Left lung (tissue), 4 donors: ENCODE measurements at regions not wholly inside any gene's neighbourhood (a gene's known extent, or its start where the extent isn't known, plus 50 kb on each side); places are given as distances from the start of the nearest gene placed in this dataset.

Experiments used
- ATAC-seq: fragments of 200-7000 bp; cut with Tn5 transposase; one replicate; pipeline ENCODE4 v1.9.1; 2020; ENCODE audit warnings: moderate library complexity
- DNase-seq, 4 donors: peaks; one replicate each; pipeline ENCODE4 v3.0.0-alpha.2; 2013 to 2020
- H3K27ac ChIP-seq, 2 donors: fragments of 200-600 bp; sonication (generic) in 1 of 2; one replicate each; pipeline versions ENCODE4 v1.5.0 to v1.8.0; 2020 to 2021
- H3K27me3 ChIP-seq, 2 donors: fragments of 200-600 bp; sonication (generic) in 1 of 2; one replicate each; pipeline versions ENCODE4 v1.5.0 to v1.8.0; 2020 to 2021
- H3K36me3 ChIP-seq, 2 donors: fragments of 200-600 bp; sonication (generic) in 1 of 2; one replicate each; pipeline versions ENCODE4 v1.5.0 to v1.8.0; 2020 to 2021
- H3K4me1 ChIP-seq, 2 donors: fragments of 200-600 bp; one replicate each; pipeline ENCODE4 v1.8.0; 2021
- H3K4me3 ChIP-seq, 2 donors: fragments of 200-600 bp; sonication (generic) in 1 of 2; one replicate each; pipeline versions ENCODE4 v1.5.0 to v1.8.0; 2020 to 2021; ENCODE audit warnings: mild to moderate bottlenecking in 1 of 2
- H3K9me3 ChIP-seq, 2 donors: fragments of 200-600 bp; sonication (generic) in 1 of 2; one replicate each; pipeline versions ENCODE4 v1.5.0 to v1.8.0; 2020 to 2021
- intact Hi-C, 2 donors: fragments of 100-400 bp; cut with DNase I; formaldehyde crosslinking; loops; one replicate each; pipeline versions ENCODE4 v1.11.2 to v1.14.2; 2022
- TF ChIP-seq, protein P1 (sequence below), 2 donors: fragments of 200-600 bp; sonication (generic) in 1 of 2; IDR thresholded peaks; one replicate each; pipeline versions ENCODE4 v1.5.0 to v1.8.0; 2021; ENCODE audit warnings: antibody characterized with exemption in 2 of 2
- donor health status: DM: no; HTN: yes; CAD: no.
- donor health status: DM: no; HTN: no; CAD: no.

DNA sequence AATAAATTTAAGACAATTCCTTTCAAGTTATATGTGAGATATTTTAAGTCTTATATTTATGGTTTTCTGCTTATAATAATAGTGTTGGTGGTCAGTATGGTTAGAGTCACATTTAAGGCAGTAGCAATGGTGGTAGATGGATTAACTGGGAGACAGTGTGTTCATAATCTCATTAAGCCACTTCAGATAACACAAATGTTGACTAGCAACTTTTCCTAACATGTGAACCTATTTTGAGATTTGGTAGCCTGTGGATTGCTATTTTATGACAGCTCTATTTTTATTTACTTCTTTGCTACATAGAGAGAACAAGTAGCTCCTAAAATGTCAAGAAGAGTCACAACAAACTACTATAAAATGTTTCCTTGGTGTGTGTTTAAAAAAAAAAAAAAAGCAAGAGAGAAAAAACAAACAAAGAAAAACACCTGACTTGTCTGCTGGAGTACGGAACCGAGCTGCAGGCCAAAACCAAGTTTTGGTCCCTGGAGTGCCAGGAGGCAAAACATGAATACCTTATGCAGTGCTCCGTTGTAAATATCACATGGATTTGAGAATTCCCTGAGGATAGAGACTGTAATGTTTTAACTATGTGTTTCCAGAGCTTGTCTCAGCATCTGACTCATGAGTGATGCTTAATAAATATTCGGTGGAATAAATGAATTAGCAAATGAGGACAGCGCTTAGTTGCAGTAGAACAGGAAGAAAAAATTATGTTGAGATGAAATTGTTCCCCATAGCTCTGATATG is 457.1 kb upstream of the ROBO2 start:
- TF ChIP-seq, protein P1, sequence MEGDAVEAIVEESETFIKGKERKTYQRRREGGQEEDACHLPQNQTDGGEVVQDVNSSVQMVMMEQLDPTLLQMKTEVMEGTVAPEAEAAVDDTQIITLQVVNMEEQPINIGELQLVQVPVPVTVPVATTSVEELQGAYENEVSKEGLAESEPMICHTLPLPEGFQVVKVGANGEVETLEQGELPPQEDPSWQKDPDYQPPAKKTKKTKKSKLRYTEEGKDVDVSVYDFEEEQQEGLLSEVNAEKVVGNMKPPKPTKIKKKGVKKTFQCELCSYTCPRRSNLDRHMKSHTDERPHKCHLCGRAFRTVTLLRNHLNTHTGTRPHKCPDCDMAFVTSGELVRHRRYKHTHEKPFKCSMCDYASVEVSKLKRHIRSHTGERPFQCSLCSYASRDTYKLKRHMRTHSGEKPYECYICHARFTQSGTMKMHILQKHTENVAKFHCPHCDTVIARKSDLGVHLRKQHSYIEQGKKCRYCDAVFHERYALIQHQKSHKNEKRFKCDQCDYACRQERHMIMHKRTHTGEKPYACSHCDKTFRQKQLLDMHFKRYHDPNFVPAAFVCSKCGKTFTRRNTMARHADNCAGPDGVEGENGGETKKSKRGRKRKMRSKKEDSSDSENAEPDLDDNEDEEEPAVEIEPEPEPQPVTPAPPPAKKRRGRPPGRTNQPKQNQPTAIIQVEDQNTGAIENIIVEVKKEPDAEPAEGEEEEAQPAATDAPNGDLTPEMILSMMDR (IDR thresholded peaks at IDR 0.05), result no peak
- Histone ChIP-seq H3K27me3 (no peaks in the 10 kb centered on the region), H3K4me3 (no peak overlapping the region), H3K36me3 (no peaks in the 10 kb centered on the region), H3K27ac (no peak overlapping the region), H3K9me3 (no peaks in the 10 kb centered on the region), H3K4me1 (no peaks in the 10 kb centered on the region)
- intact Hi-C loops, result no loop called here
- no peak for DNase-seq
- ATAC-seq, result no peak

GRCh38 chr3:76585794-76586392 is 454.0 kb upstream of the ROBO2 start:
- Histone ChIP-seq H3K36me3 (no peaks in the 10 kb centered on the region), H3K27ac (no peak overlapping the region), H3K4me3 (no peak overlapping the region), H3K4me1 (no peaks in the 10 kb centered on the region), H3K9me3 (no peaks in the 10 kb centered on the region), H3K27me3 (no peaks in the 10 kb centered on the region)
- intact Hi-C loops, result no loop called here
- TF ChIP-seq, protein P1 (IDR thresholded peaks at IDR 0.05), result peak; percentile 32 to 61
- ATAC-seq, result peak; percentile 66
- DNase-seq, result peak in 1 of 4 donors; percentile 20

- intact Hi-C loops, result no loop called here
- DNase-seq (no peak), ATAC-seq (peak; percentile 45)
- Histone ChIP-seq H3K9me3 (no peaks in the 10 kb centered on the region), H3K4me3 (no peak overlapping the region), H3K27ac (no peak overlapping the region), H3K4me1 (no peaks in the 10 kb centered on the region), H3K36me3 (no peaks in the 10 kb centered on the region), H3K27me3 (no peaks in the 10 kb centered on the region)
- TF ChIP-seq, protein P1 (IDR thresholded peaks at IDR 0.05), result no peak
Measured at GRCh38 chr3:76586471-76586870, 453.4 kb upstream of the ROBO2 start.

- no peaks in the 10 kb centered on the region for H3K27me3 ChIP-seq
- ATAC-seq (no peak), DNase-seq (peak in 1 of 4 donors; percentile 64)
- intact Hi-C loops, result no loop called here
- H3K27ac ChIP-seq, result no peak overlapping the region
- peaks cover 0 to 9% of the 10 kb centered on the region in 2 donors for H3K9me3 ChIP-seq
- H3K36me3 ChIP-seq, result no peaks in the 10 kb centered on the region
- TF ChIP-seq, protein P1 (IDR thresholded peaks at IDR 0.05), result no peak
- no peak overlapping the region for H3K4me3 ChIP-seq
- H3K4me1 ChIP-seq, result no peaks in the 10 kb centered on the region
Measured at GRCh38 chr3:76610150-76610549, 429.7 kb upstream of the ROBO2 start.

DNA sequence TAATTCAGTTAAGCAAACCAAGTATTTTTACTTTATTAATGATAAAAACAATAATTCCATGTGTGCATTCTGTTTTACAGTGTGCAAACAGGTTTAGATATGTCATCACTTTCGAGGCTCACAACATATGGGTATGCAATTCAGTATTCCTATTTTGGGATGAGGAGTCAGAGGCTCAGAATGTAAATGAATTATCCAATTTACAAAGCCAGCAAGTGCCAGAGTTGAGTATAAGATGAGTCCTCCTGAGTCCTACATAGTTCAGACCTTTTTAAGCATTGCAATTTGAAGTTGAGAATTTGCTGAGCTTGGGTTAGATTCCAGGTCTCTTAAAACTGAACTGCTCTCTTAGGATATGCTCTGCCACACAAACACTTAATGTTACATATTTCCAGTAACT is 424.2 kb upstream of the ROBO2 start:
- Histone ChIP-seq H3K4me1 (no peaks in the 10 kb centered on the region), H3K9me3 (peaks cover 0 to 6% of the 10 kb centered on the region in 2 donors), H3K27ac (no peak overlapping the region), H3K36me3 (no peaks in the 10 kb centered on the region), H3K4me3 (no peak overlapping the region), H3K27me3 (no peaks in the 10 kb centered on the region)
- no peak for ATAC-seq
- intact Hi-C loops, result no loop called here
- TF ChIP-seq, protein P1 (IDR thresholded peaks at IDR 0.05), result no peak
- no peak for DNase-seq
